Thoracic aorta (tissue), 2 donors: ENCODE measurements at regions not wholly inside any gene's neighbourhood (a gene's known extent, or its start where the extent isn't known, plus 50 kb on each side); places are given as distances from the start of the nearest gene placed in this dataset.
"Not testable (repeated sequence)": the region's sequence is repeated elsewhere in the genome, so short reads cannot be mapped to it uniquely, and the experiment has no call there.

Experiments
- ATAC-seq: fragments of 150-250 bp; one replicate; pipeline ENCODE4 v1.8.0; 2017; ENCODE audit warnings: low read depth; ENCODE audit not compliant: insufficient number of reproducible peaks, low FRiP score
- DNase-seq: peaks from one replicate; pipeline ENCODE4 v3.0.0-alpha.2; 2020; ENCODE audit warnings: low spot score
- H3K27ac ChIP-seq, 2 donors: fragments of 200-600 bp; sonication (generic); 1 replicate in 1 of 2; 2 replicates in 1 of 2; pipeline ENCODE4 v1.5.1; 2016; ENCODE audit warnings: mild to moderate bottlenecking in 2 of 2, moderate library complexity in 2 of 2
- H3K27me3 ChIP-seq: fragments of 200-600 bp; sonication (generic); replicated peaks from 2 replicates; pipeline ENCODE4 v1.6.0; 2016; ENCODE audit warnings: mild to moderate bottlenecking; ENCODE audit not compliant: insufficient read depth
- H3K36me3 ChIP-seq: fragments of 200-600 bp; sonication (generic); one replicate; pipeline ENCODE4 v1.5.1; 2016
- H3K4me1 ChIP-seq, 2 donors: fragments of 200-600 bp; sonication (generic); 1 replicate in 1 of 2; 2 replicates in 1 of 2; pipeline versions ENCODE4 v1.5.1 to v1.6.0; 2016; ENCODE audit warnings: low read depth in 2 of 2, mild to moderate bottlenecking in 1 of 2; ENCODE audit not compliant: control insufficient read depth in 1 of 2
- H3K4me3 ChIP-seq: fragments of 200-600 bp; sonication (generic); 2 replicates; pipeline ENCODE4 v1.5.1; 2016; ENCODE audit warnings: mild to moderate bottlenecking
- H3K9me3 ChIP-seq: fragments of 200-600 bp; sonication (generic); 2 replicates; pipeline ENCODE4 v1.5.1; 2016
- TF ChIP-seq, protein P1 (sequence below): fragments of 200-600 bp; sonication (generic); IDR thresholded peaks from one replicate; pipeline ENCODE4 v1.5.1; 2019; ENCODE audit warnings: antibody characterized with exemption

DNA sequence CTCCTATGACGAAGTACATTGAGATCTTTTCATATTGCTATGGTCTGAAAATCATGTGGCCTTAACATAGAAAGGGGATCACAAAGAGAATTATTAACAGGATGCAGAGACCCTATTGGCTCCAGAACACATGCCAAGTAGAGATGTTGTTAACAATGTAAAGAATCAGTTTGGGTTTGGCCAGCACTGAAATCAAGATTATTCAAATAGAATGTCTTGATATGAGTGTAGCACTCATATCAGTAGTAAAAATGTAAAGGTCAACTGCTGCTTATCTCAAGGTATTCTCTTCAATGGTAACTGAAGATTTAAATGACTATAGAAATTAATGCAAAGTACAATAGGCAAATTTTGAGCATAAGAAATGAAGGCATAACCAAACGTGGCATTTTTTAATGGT lies 262.8 kb downstream of the PTH2R start:
- TF ChIP-seq, protein P1, sequence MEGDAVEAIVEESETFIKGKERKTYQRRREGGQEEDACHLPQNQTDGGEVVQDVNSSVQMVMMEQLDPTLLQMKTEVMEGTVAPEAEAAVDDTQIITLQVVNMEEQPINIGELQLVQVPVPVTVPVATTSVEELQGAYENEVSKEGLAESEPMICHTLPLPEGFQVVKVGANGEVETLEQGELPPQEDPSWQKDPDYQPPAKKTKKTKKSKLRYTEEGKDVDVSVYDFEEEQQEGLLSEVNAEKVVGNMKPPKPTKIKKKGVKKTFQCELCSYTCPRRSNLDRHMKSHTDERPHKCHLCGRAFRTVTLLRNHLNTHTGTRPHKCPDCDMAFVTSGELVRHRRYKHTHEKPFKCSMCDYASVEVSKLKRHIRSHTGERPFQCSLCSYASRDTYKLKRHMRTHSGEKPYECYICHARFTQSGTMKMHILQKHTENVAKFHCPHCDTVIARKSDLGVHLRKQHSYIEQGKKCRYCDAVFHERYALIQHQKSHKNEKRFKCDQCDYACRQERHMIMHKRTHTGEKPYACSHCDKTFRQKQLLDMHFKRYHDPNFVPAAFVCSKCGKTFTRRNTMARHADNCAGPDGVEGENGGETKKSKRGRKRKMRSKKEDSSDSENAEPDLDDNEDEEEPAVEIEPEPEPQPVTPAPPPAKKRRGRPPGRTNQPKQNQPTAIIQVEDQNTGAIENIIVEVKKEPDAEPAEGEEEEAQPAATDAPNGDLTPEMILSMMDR = no peak
- Histone ChIP-seq H3K36me3 (no peaks in the 10 kb centered on the region), H3K4me1 (no peaks in the 10 kb centered on the region), H3K9me3 (no peaks in the 10 kb centered on the region), H3K27ac (no peak overlapping the region), H3K4me3 (no peak overlapping the region), H3K27me3 (no peaks in the 10 kb centered on the region)
- ATAC-seq = no peak
- no peak for DNase-seq

DNA sequence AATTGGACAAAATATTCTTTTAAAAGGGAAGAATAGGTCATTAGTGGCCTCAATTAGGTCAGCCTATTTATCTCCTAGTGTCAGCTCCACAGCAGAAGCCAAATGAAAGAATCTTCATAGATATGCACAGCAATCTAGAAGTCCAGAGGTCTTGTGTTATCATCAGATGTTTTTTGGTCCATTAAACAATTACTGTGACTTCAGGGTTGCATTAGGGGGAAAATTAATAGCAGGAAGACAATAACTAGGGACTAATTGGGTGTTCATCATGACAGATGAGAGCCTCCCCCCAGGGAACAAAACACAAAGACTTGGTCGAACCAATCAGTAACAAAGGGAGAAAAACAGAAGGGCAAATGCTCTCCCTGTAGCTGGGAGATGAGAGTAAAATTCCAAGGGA lies 264.7 kb downstream of the PTH2R start:
- Histone ChIP-seq H3K4me3 (no peak overlapping the region), H3K4me1 (no peaks in the 10 kb centered on the region), H3K9me3 (no peaks in the 10 kb centered on the region), H3K36me3 (no peaks in the 10 kb centered on the region), H3K27me3 (no peaks in the 10 kb centered on the region), H3K27ac (no peak overlapping the region)
- TF ChIP-seq, protein P1 = no peak
- DNase-seq = no peak
- no peak for ATAC-seq

DNA sequence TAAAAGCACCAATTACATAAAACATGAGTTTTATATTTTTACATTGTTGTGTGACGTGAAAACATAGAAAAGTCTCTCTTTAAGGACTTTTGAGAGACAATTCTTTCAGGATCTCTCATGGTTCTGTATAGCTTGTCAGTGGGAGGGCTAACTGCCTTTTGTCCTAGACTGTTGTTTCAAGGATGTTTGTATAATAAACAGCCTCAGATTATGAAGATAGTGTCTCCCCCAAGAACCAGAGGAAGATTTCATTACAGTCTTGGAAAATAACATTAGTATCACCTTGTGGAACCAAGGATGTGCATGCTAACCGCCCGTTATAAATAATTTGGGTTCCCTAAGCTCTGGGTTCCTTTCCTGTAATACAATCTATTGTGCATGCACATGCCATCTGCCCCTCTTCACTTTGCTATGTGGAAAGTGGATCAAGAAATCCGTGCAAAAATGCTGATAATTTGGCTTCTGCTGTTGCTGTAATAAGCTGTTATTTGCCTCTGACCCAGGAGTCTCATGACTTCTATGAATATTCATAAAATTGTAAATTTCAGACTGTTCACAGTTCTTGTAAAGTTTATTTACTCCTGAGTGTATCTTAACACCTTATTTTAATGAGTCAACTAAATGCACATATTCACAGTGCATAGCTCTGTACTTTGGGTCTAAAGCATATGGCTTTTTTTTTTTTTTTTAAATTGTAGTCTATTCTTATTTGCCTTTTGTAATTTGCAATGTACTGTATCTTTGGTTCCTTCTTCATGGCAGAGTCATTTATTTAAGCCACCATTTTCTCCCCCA lies 265.5 kb downstream of the PTH2R start:
- H3K4me1 ChIP-seq = no peaks in the 10 kb centered on the region
- H3K36me3 ChIP-seq = no peaks in the 10 kb centered on the region
- TF ChIP-seq, protein P1 = no peak
- H3K4me3 ChIP-seq = no peak overlapping the region
- ATAC-seq (no peak), DNase-seq (no peak)
- no peaks in the 10 kb centered on the region for H3K27me3 ChIP-seq
- H3K9me3 ChIP-seq = no peaks in the 10 kb centered on the region
- H3K27ac ChIP-seq = no peak overlapping the region

DNA sequence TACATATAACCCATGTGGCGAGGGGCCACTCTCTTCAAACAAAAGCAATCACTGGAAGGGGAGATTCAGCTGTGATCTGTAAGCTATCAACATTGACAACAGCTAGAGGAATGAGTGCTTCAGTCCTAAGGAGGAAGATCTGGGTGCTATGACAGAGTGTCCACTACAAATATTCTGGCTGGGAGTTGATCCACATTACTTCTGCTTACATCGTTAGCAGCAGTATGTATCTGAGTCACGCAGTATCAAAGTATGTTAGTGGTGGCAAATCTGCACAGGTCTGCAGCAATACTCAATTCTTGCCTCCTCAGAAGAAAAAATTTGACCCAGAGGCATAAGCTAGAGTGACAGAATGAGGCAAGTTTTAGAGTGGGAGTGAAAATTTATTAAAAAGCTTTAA lies 267.0 kb downstream of the PTH2R start:
- Histone ChIP-seq H3K27ac (no peak overlapping the region), H3K9me3 (no peaks in the 10 kb centered on the region), H3K4me1 (no peaks in the 10 kb centered on the region), H3K27me3 (no peaks in the 10 kb centered on the region), H3K36me3 (no peaks in the 10 kb centered on the region), H3K4me3 (no peak overlapping the region)
- TF ChIP-seq, protein P1 = no peak
- DNase-seq (no peak), ATAC-seq (no peak)

DNA sequence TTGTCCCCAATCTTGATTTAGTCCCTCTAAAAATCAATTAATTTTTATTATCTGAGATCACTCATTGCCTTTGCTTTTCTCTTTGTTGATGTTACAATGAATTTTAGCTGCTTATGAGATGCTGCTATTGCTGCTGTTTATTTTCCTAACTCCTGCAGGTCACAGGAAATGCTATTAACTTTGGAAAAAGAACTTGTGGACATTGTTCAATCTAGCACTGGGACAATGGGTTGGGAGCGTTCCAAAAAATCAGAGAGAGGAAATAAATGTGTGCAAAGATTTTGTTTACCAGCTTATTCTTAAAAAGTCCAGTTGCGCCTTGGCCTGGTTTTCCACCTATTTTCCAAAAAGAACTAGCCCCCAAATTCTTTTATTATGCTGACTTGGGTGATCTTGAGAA lies 268.3 kb downstream of the PTH2R start:
- TF ChIP-seq, protein P1 = no peak
- no peaks in the 10 kb centered on the region for H3K4me1 ChIP-seq
- no peaks in the 10 kb centered on the region for H3K9me3 ChIP-seq
- H3K36me3 ChIP-seq = no peaks in the 10 kb centered on the region
- DNase-seq (no peak), ATAC-seq (no peak)
- H3K27ac ChIP-seq = no peak overlapping the region
- H3K4me3 ChIP-seq = no peak overlapping the region
- H3K27me3 ChIP-seq = no peaks in the 10 kb centered on the region

DNA sequence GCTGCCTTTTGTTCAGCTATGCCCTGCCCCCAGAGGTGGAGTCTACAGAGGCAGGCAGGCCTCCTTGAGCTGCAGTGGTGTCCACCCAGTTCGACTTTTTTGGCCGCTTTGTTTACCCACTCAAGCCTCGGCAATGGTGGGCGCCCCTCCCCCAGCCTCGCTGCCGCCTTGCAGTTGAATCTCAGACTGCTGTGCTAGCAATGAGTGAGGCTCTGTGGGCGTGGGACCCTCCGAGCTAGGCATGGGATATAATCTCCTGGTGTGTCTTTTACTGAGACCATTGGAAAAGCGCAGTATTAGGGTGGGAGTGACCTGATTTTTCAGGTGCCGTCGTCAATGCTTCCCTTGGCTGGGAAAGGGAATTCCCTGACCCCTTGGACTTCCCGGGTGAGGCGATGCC lies 279.3 kb downstream of the PTH2R start:
- not testable (repeated sequence) for ATAC-seq, H3K27ac ChIP-seq, DNase-seq, H3K4me3 ChIP-seq, H3K27me3 ChIP-seq, H3K4me1 ChIP-seq, H3K9me3 ChIP-seq, H3K36me3 ChIP-seq
